NT2/D1 (cell line): ENCODE measurements at regions not wholly inside any gene's neighbourhood (a gene's known extent, or its start where the extent isn't known, plus 50 kb on each side); places are given as distances from the start of the nearest gene placed in this dataset.

Experiments used
- YY1 ChIP-seq: IDR thresholded peaks from 2 replicates; pipeline ENCODE4 v1.6.1; 2011; ENCODE audit not compliant: insufficient read length, insufficient read depth
- ZNF274 ChIP-seq: IDR thresholded peaks from 2 replicates; pipeline ENCODE4 v1.6.1; 2011; ENCODE audit warnings: mild to moderate bottlenecking, low read depth, low read length

GRCh38 chr6:4449409-4449808, 314.0 kb upstream of the ECI2 start:
- TF ChIP-seq ZNF274 (no peak), YY1 (no peak)
